ENCODE measurements at regions not wholly inside any gene's neighbourhood (a gene's known extent, or its start where the extent isn't known, plus 50 kb on each side); places are given as distances from the start of the nearest gene placed in this dataset.

- no peak for TF ChIP-seq CTCF (IDR thresholded peaks at IDR 0.05; ENCODE audit: insufficient read depth, low read depth, low read length)
- TF ChIP-seq EZH2 (IDR thresholded peaks at IDR 0.05; ENCODE audit: insufficient read depth, low read length) = no peak
Observed at GRCh38 chr18:40216856-40217255, 1738.2 kb upstream of the PIK3C3 start.
